ENCODE measurements at regions not wholly inside any gene's neighbourhood (a gene's known extent, or its start where the extent isn't known, plus 50 kb on each side); places are given as distances from the start of the nearest gene placed in this dataset.

DNA sequence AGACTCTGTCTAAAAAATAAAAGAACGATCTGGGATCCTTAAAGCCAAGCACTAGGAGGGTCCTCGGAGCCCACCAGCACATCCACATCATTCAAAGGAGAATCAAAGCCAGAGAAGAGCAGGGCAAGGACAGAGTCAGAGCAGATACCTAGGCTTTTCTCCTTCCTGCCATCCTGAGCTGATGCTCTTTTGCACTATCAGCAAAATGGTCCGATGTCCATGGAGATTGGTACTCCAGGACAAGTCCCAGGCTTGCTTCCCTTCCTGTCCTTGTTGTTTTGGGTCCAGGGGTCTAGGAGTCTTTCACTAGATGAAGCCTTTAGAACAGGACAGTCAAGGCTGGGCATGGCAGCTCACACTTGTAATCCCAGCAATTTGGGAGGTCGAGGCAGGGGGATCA lies 58.0 kb upstream of the ELN start:
- H3K4me3 ChIP-seq (ENCODE audit: low read depth, low read length) = no peak overlapping the region
- TF ChIP-seq, protein P1, sequence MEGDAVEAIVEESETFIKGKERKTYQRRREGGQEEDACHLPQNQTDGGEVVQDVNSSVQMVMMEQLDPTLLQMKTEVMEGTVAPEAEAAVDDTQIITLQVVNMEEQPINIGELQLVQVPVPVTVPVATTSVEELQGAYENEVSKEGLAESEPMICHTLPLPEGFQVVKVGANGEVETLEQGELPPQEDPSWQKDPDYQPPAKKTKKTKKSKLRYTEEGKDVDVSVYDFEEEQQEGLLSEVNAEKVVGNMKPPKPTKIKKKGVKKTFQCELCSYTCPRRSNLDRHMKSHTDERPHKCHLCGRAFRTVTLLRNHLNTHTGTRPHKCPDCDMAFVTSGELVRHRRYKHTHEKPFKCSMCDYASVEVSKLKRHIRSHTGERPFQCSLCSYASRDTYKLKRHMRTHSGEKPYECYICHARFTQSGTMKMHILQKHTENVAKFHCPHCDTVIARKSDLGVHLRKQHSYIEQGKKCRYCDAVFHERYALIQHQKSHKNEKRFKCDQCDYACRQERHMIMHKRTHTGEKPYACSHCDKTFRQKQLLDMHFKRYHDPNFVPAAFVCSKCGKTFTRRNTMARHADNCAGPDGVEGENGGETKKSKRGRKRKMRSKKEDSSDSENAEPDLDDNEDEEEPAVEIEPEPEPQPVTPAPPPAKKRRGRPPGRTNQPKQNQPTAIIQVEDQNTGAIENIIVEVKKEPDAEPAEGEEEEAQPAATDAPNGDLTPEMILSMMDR (IDR thresholded peaks at IDR 0.05; ENCODE audit: insufficient read depth, low read length) = no peak
- DNase-seq (ENCODE audit: low read depth) = no peak

GRCh38 chr7:73970801-73971229 lies 57.2 kb upstream of the ELN start:
- TF ChIP-seq, protein P1 (IDR thresholded peaks at IDR 0.05; ENCODE audit: insufficient read depth, low read length) = no peak
- no peak overlapping the region for H3K4me3 ChIP-seq (ENCODE audit: low read depth, low read length)
- no peak for DNase-seq (ENCODE audit: low read depth)

- DNase-seq (ENCODE audit: low read depth) = no peak
- no peak overlapping the region for H3K4me3 ChIP-seq (ENCODE audit: low read depth, low read length)
- TF ChIP-seq, protein P1 (IDR thresholded peaks at IDR 0.05; ENCODE audit: insufficient read depth, low read length) = no peak
These were observed 56.7 kb upstream of the ELN start for GRCh38 chr7:73971322-73971703.

DNA sequence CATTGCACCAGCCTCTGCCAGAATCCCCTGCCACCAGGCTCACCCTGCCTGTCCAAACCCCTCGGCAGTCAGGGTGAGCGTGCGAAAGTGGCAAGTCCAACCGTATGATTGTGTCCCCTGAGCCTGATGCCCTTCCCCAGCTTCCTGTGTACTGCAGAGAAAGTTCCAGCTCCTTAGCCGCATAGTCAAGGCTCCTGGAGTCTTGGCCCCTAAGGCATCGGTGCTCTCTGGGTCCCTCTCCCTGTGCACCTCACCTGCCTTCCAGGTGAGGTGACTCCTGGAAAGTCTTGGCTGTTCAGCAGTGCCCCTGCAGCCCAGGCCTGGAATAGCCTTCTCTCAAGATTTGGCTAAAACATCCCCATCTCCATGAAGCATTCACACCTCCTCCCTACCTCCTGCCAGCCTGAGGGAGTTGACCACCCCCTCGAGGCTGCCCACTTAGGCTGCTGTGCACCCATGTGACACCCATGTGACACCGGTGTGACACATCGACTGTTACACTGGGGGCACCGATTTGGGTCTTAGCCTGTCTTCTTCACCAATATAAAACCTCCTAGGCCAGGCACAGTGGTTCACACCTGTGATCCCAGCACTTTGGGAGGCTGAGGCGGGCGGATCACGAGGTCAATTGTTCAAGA lies 56.1 kb upstream of the ELN start:
- DNase-seq (ENCODE audit: low read depth) = no peak
- H3K4me3 ChIP-seq (ENCODE audit: low read depth, low read length) = no peak overlapping the region
- TF ChIP-seq, protein P1 (IDR thresholded peaks at IDR 0.05; ENCODE audit: insufficient read depth, low read length) = peak; percentile 16

DNA sequence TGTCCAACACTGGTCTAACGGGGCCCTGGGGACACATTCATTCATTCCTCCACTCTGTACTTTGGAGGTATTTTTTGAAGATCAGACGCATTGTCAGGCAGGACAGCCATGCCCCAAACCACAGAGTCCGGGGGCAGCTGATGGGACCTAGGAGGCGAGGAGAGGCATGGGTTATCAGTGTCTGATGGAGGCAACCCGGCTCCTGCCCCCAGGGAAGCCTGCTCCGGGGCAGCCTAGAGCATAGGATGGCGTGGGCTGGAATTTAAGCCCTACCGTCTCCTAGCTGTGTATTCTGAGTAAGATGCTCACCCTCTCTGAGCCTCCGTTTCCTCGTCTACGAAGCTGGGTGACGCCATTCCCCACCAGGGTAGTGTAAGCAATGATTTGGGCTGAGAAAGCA lies 55.4 kb upstream of the ELN start:
- DNase-seq (ENCODE audit: low read depth) = no peak
- TF ChIP-seq, protein P1 (IDR thresholded peaks at IDR 0.05; ENCODE audit: insufficient read depth, low read length) = no peak

DNA sequence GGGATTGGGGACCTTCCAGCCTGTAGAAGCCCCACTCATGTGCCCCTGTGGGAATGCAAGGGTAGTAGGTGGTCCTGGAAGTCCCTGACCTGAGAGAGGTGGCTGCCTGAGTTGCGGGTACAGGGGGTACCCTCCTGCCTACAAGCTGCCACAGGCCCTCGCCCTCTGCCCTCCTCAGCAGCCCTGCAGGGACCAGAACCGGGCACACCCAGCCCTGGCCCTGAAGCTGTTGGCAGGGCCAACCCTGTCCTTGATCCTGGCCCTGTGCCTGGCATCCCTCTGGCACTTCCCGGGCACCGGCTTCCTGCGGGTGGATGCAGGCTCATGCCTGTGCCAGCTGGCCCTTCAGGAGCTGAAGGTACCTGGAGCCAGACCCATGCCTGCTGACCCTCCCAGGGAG lies 54.9 kb upstream of the ELN start:
- H3K4me3 ChIP-seq (ENCODE audit: low read depth, low read length) = no peak overlapping the region
- TF ChIP-seq, protein P1 (IDR thresholded peaks at IDR 0.05; ENCODE audit: insufficient read depth, low read length) = no peak
- DNase-seq (ENCODE audit: low read depth) = no peak

More for the DNA sequence above, 55.4 kb upstream of the ELN start:
- no peak overlapping the region for H3K4me3 ChIP-seq (ENCODE audit: low read depth, low read length)

Measured in fibroblast of the aortic adventitia (primary cell).